Testis (tissue), 2 donors: ENCODE measurements at regions not wholly inside any gene's neighbourhood (a gene's known extent, or its start where the extent isn't known, plus 50 kb on each side); places are given as distances from the start of the nearest gene placed in this dataset.

Source experiments
- POLR2A ChIP-seq: fragments of 450-650 bp; IDR thresholded peaks from one replicate; pipeline ENCODE4 v1.6.1; 2017; ENCODE audit warnings: antibody characterized with exemption, mild to moderate bottlenecking, moderate library complexity
- TF ChIP-seq, protein P1 (sequence below), 3 experiments: fragments of 450-650 bp in 2 of 3; fragments of 200-600 bp in 1 of 3; sonication (generic) in 1 of 3; IDR thresholded peaks; one replicate each; pipeline ENCODE4 v1.5.1; 2016 to 2019; ENCODE audit warnings: antibody characterized with exemption in 3 of 3, mild to moderate bottlenecking in 2 of 3, moderate library complexity in 1 of 3

DNA sequence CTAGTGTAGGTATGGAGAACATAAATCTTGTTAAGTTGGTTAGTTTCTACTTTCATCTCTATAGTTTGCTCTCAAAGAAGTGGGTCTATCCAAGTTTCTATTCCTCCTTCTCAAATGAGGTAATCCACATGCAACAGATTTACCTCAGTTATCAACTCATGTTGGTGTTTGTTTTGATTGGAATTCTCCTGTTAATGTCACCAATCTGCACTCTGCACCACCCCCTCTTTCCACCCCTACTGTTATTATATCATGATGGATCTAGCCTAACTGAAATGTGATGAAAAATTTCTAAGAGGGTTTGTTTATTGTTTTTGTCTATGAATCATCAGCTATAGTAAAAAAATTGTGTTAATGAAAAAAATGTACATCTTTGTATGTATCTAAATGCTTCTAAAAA lies 66.1 kb downstream of the AGTR2 start:
- TF ChIP-seq, protein P1, sequence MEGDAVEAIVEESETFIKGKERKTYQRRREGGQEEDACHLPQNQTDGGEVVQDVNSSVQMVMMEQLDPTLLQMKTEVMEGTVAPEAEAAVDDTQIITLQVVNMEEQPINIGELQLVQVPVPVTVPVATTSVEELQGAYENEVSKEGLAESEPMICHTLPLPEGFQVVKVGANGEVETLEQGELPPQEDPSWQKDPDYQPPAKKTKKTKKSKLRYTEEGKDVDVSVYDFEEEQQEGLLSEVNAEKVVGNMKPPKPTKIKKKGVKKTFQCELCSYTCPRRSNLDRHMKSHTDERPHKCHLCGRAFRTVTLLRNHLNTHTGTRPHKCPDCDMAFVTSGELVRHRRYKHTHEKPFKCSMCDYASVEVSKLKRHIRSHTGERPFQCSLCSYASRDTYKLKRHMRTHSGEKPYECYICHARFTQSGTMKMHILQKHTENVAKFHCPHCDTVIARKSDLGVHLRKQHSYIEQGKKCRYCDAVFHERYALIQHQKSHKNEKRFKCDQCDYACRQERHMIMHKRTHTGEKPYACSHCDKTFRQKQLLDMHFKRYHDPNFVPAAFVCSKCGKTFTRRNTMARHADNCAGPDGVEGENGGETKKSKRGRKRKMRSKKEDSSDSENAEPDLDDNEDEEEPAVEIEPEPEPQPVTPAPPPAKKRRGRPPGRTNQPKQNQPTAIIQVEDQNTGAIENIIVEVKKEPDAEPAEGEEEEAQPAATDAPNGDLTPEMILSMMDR (IDR thresholded peaks at IDR 0.05): no peak
- TF ChIP-seq POLR2A: no peak
